Gastroesophageal sphincter (tissue), 4 donors: ENCODE measurements at regions not wholly inside any gene's neighbourhood (a gene's known extent, or its start where the extent isn't known, plus 50 kb on each side); places are given as distances from the start of the nearest gene placed in this dataset.

Experiments
- ATAC-seq: fragments of 150-250 bp; one replicate; pipeline ENCODE4 v1.9.1; 2016; ENCODE audit warnings: mild to moderate bottlenecking, moderate library complexity
- H3K27ac ChIP-seq, 4 donors: fragments of 200-600 bp; sonication (generic) in 3 of 4; 1 replicate in 3 of 4; 2 replicates in 1 of 4; pipeline ENCODE4 v1.5.1; 2016 to 2019
- H3K27me3 ChIP-seq: fragments of 200-600 bp; sonication (generic); one replicate; pipeline ENCODE4 v1.5.1; 2019
- H3K36me3 ChIP-seq, 2 donors: fragments of 200-600 bp; sonication (generic); one replicate each; pipeline ENCODE4 v1.5.1; 2019; ENCODE audit warnings: control low read depth in 1 of 2
- H3K4me1 ChIP-seq, 3 donors: fragments of 200-600 bp; sonication (generic); 1 replicate in 2 of 3; 2 replicates in 1 of 3; pipeline ENCODE4 v1.5.1; 2016 to 2019; ENCODE audit warnings: control low read depth in 2 of 3
- H3K4me3 ChIP-seq, 2 donors: fragments of 200-600 bp; sonication (generic); one replicate each; pipeline ENCODE4 v1.5.1; 2019; ENCODE audit warnings: mild to moderate bottlenecking in 1 of 2, moderate library complexity in 1 of 2
- H3K9me3 ChIP-seq, 3 donors: fragments of 200-600 bp; sonication (generic); one replicate each; pipeline ENCODE4 v1.5.1; 2017 to 2019; ENCODE audit warnings: control low read depth in 2 of 3
- CTCF ChIP-seq, 4 experiments: fragments of 200-600 bp in 2 of 4; fragments of 450-650 bp in 2 of 4; sonication (generic) in 1 of 4; IDR thresholded peaks; one replicate each; pipeline ENCODE4 v1.5.1; 2017 to 2019; ENCODE audit warnings: antibody characterized with exemption in 4 of 4, mild to moderate bottlenecking in 2 of 4, moderate library complexity in 2 of 4
- EP300 ChIP-seq: sonication (generic); formaldehyde crosslinking; IDR thresholded peaks from one replicate; pipeline ENCODE4 v1.6.1; 2017; ENCODE audit warnings: antibody characterized with exemption, mild to moderate bottlenecking
- POLR2A ChIP-seq, 2 donors: fragments of 450-650 bp; IDR thresholded peaks; one replicate each; pipeline ENCODE4 v1.6.1; 2017; ENCODE audit warnings: antibody characterized with exemption in 2 of 2, mild to moderate bottlenecking in 2 of 2, moderate library complexity in 1 of 2
- POLR2AphosphoS5 ChIP-seq: sonication (generic); formaldehyde crosslinking; IDR thresholded peaks from one replicate; pipeline ENCODE4 v1.6.1; 2017; ENCODE audit warnings: antibody characterized with exemption
- WGBS, 2 donors: methylation state at CpG; one replicate each; pipeline ENCODE4 v1.1.5; 2018; ENCODE audit warnings: low coverage in 1 of 2; 5-methylcytosine and 5-hydroxymethylcytosine counted together

GRCh38 chr2:219851169-219851568 is 223.7 kb downstream of the SLC4A3 start:
- 59 to 87% methylated on average over 3 to 5 of the region's 6 CpGs for WGBS, 2 donors
- no peak for ATAC-seq

DNA sequence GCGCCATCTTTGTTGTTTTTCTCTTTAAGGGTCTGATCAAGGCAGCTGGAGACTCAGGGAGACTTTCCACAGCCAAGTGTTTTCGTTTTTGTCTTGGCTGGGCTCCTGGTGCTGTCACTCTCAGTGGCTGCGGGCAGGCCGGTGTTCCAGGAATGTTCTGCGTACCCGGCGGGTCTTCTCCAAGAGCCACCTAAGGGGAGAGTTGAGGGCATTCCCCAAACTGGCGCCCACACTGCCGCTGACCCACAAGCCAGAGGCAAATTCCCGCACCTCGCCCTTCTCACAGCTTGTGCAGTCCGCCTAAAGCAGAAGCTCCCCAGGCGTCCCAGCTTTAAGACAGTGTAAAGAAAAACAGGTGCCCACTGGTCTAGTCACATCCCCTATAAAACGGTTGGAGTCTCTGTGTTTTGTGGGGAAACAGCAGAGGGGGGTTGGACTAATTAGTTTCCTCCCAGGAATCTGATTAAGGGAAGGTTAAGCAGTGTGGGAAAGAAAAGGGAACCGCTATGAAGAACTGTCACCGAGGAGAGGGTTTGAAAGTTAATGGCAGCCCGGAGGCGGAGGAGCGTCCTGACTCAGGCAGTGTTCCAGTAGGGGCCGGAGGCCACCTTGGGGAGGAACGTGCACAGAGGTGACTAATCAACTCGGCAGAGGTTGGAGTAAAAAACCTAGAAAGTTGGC is 224.5 kb downstream of the SLC4A3 start:
- WGBS, 2 donors = 6 to 16% methylated on average over 9 to 13 of the region's 22 CpGs
- TF ChIP-seq EP300 (no peak), POLR2A (IDR thresholded peaks at IDR 0.05) (no peak)
- H3K27ac ChIP-seq = no peak overlapping the region
- H3K9me3 ChIP-seq = no peaks in the 10 kb centered on the region
- no peak for ATAC-seq
- H3K4me3 ChIP-seq = peak overlapping the region in 1 of 2 donors; percentile 31
- H3K4me1 ChIP-seq = peaks cover 0 to 12% (median 0%) of the 10 kb centered on the region in 3 donors
- H3K36me3 ChIP-seq = no peaks in the 10 kb centered on the region
- peaks cover 56% of the 10 kb centered on the region for H3K27me3 ChIP-seq

More at GRCh38 chr2:219851169-219851568, 223.7 kb downstream of the SLC4A3 start:
- Histone ChIP-seq H3K27ac (no peak overlapping the region), H3K9me3 (no peaks in the 10 kb centered on the region), H3K36me3 (no peaks in the 10 kb centered on the region), H3K27me3 (peaks cover 50% of the 10 kb centered on the region), H3K4me3 (no peak overlapping the region), H3K4me1 (peaks cover 0 to 12% (median 0%) of the 10 kb centered on the region in 3 donors)
- TF ChIP-seq CTCF (IDR thresholded peaks at IDR 0.05) (no peak), POLR2A (IDR thresholded peaks at IDR 0.05) (no peak), EP300 (no peak), POLR2AphosphoS5 (no peak)

DNA sequence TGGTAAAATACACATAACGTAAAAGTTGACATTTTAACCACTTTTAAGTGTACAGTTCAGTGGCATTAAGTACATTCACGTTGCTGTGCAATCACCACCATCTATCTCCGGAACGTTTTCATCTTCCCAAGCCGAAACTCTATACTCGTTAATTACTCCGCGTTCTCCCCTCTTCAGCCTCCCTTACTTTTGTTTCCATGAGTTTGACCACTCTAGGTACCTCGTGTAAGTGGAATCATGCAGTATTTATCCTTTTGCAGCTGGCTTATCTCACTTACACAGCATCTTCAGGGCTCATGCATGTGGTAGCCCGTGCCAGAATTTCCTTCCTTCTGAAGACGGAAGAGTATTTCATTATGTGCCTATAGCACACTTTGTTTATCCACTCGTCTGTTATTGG is 225.2 kb downstream of the SLC4A3 start:
- Histone ChIP-seq H3K27me3 (peaks cover 62% of the 10 kb centered on the region), H3K4me1 (peaks cover 0 to 12% (median 0%) of the 10 kb centered on the region in 3 donors), H3K36me3 (no peaks in the 10 kb centered on the region), H3K9me3 (no peaks in the 10 kb centered on the region), H3K27ac (no peak overlapping the region), H3K4me3 (no peak overlapping the region)
- ATAC-seq = no peak
- TF ChIP-seq CTCF (IDR thresholded peaks at IDR 0.05) (no peak), EP300 (no peak), POLR2A (IDR thresholded peaks at IDR 0.05) (no peak), POLR2AphosphoS5 (no peak)
- 23 to 45% methylated on average over 12 of the region's 12 CpGs for WGBS, 2 donors

DNA sequence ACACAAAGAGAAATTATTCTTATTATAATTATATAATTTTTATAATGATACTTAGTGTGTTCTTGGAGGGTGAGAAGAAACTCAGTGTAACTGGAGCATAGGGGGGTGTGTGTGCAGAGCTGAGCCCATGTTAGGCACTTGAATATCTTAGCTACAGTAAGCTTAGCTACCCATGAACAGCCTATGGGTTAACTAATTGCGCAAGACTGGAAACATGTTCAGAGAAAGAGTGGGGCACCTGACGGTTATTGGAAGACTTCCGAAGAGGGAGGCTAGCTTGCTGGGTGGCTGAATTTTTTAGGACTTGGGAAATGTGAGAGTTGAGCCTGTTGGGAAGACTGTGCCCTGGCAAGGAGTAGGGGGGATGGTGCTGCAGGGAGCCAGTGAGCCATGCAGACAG is 229.2 kb downstream of the SLC4A3 start:
- H3K27me3 ChIP-seq = peaks cover 57% of the 10 kb centered on the region
- 65 to 84% methylated on average over 3 of the region's 3 CpGs for WGBS, 2 donors
- no peaks in the 10 kb centered on the region for H3K36me3 ChIP-seq
- ATAC-seq = no peak
- H3K27ac ChIP-seq = no peak overlapping the region
- TF ChIP-seq POLR2A (IDR thresholded peaks at IDR 0.05) = no peak
- TF ChIP-seq POLR2AphosphoS5 = no peak
- TF ChIP-seq CTCF (IDR thresholded peaks at IDR 0.05) = no peak
- TF ChIP-seq EP300 = no peak
- H3K4me3 ChIP-seq = no peak overlapping the region
- H3K9me3 ChIP-seq = no peaks in the 10 kb centered on the region
- peaks cover 0 to 11% (median 0%) of the 10 kb centered on the region in 3 donors for H3K4me1 ChIP-seq

GRCh38 chr2:219857751-219858150 is 230.3 kb downstream of the SLC4A3 start:
- 42 to 47% methylated on average over 3 of the region's 4 CpGs for WGBS, 2 donors
- H3K4me1 ChIP-seq = no peaks in the 10 kb centered on the region
- no peak for ATAC-seq
- H3K4me3 ChIP-seq = no peak overlapping the region
- TF ChIP-seq POLR2AphosphoS5 = no peak
- no peak for TF ChIP-seq EP300
- no peak for TF ChIP-seq CTCF (IDR thresholded peaks at IDR 0.05)
- no peak for TF ChIP-seq POLR2A (IDR thresholded peaks at IDR 0.05)
- H3K36me3 ChIP-seq = no peaks in the 10 kb centered on the region
- no peaks in the 10 kb centered on the region for H3K9me3 ChIP-seq
- peaks cover 52% of the 10 kb centered on the region for H3K27me3 ChIP-seq
- no peak overlapping the region for H3K27ac ChIP-seq
